NCI-H2107 treated with DMSO at 0.1 percent for 48 hours (cell line): ENCODE measurements at regions not wholly inside any gene's neighbourhood (a gene's known extent, or its start where the extent isn't known, plus 50 kb on each side); places are given as distances from the start of the nearest gene placed in this dataset.
A peak's percentile ranks its signal among the peaks of the same experiment; 100 is the strongest.
"Not testable (repeated sequence)": the region's sequence is repeated elsewhere in the genome, so short reads cannot be mapped to it uniquely, and the experiment has no call there.

Experiments
- DNase-seq: peaks from one replicate; lab custom pipeline; 2025; ENCODE audit not compliant: unreplicated experiment; lab: John Stamatoyannopoulos, UW

GRCh38 chr4:131370846-131371245, 1778.2 kb upstream of the PCDH10 start:
- DNase-seq, result peak; percentile 4

GRCh38 chr4:131381055-131381454, 1768.0 kb upstream of the PCDH10 start:
- no peak for DNase-seq

GRCh38 chr4:131382839-131383238, 1766.3 kb upstream of the PCDH10 start:
- no peak for DNase-seq

- DNase-seq, result no peak
Measured at GRCh38 chr4:131388277-131388676, 1760.8 kb upstream of the PCDH10 start.

- no peak for DNase-seq
Measured at GRCh38 chr4:131408102-131408501, 1741.0 kb upstream of the PCDH10 start.

- no peak for DNase-seq
Measured at GRCh38 chr4:131411393-131411792, 1737.7 kb upstream of the PCDH10 start.

- DNase-seq, result no peak
Measured at GRCh38 chr4:131419147-131419546, 1729.9 kb upstream of the PCDH10 start.

GRCh38 chr4:131426023-131426758, 1722.9 kb upstream of the PCDH10 start:
- DNase-seq, result no peak

GRCh38 chr4:131427000-131427399, 1722.1 kb upstream of the PCDH10 start:
- DNase-seq, result no peak

GRCh38 chr4:131430302-131430701, 1718.8 kb upstream of the PCDH10 start:
- no peak for DNase-seq

- no peak for DNase-seq
Measured at GRCh38 chr4:131441004-131441688, 1707.9 kb upstream of the PCDH10 start.

- no peak for DNase-seq
Measured at GRCh38 chr4:131447883-131448282, 1701.2 kb upstream of the PCDH10 start.

GRCh38 chr4:131450572-131451209, 1698.4 kb upstream of the PCDH10 start:
- DNase-seq, result no peak

- no peak for DNase-seq
Measured at GRCh38 chr4:131459430-131460101, 1689.5 kb upstream of the PCDH10 start.

- DNase-seq, result no peak
Measured at GRCh38 chr4:131470360-131470759, 1678.7 kb upstream of the PCDH10 start.

- no peak for DNase-seq
Measured at GRCh38 chr4:131488772-131489171, 1660.3 kb upstream of the PCDH10 start.

- DNase-seq, result not testable (repeated sequence)
Measured at GRCh38 chr4:131496211-131496610, 1652.9 kb upstream of the PCDH10 start.

GRCh38 chr4:131499141-131499873, 1649.8 kb upstream of the PCDH10 start:
- DNase-seq, result peak; percentile 44

GRCh38 chr4:131509521-131509920, 1639.6 kb upstream of the PCDH10 start:
- DNase-seq, result no peak

GRCh38 chr4:131526686-131527085, 1622.4 kb upstream of the PCDH10 start:
- DNase-seq, result no peak

GRCh38 chr4:131531087-131531486, 1618.0 kb upstream of the PCDH10 start:
- DNase-seq, result no peak
